ENCODE measurements at regions not wholly inside any gene's neighbourhood (a gene's known extent, or its start where the extent isn't known, plus 50 kb on each side); places are given as distances from the start of the nearest gene placed in this dataset.
"Not testable (repeated sequence)": the region's sequence is repeated elsewhere in the genome, so short reads cannot be mapped to it uniquely, and the experiment has no call there.

- not testable (repeated sequence) for H3K27me3 ChIP-seq (ENCODE audit: control insufficient read depth, insufficient read depth, low read length); DNase-seq; H3K4me3 ChIP-seq (ENCODE audit: insufficient read depth, low read depth, low read length)
Measured at GRCh38 chr20:7803411-7804151, 136.7 kb downstream of the HAO1 start.

GRCh38 chr20:7806831-7807230 is 133.4 kb downstream of the HAO1 start:
- H3K36me3 ChIP-seq (replicated peaks; ENCODE audit: control insufficient read depth, insufficient read depth, low read length) = no peaks in the 10 kb centered on the region
- no peaks in the 10 kb centered on the region; the same call in 1 of the 2 replicates for H3K27me3 ChIP-seq (ENCODE audit: control insufficient read depth, insufficient read depth, low read length)
- H3K4me3 ChIP-seq (ENCODE audit: insufficient read depth, low read depth, low read length) = no peak overlapping the region
- DNase-seq = no peak

More at GRCh38 chr20:7803411-7804151, 136.7 kb downstream of the HAO1 start:
- not testable (repeated sequence) for H3K36me3 ChIP-seq (replicated peaks; ENCODE audit: control insufficient read depth, insufficient read depth, low read length)

GRCh38 chr20:7817286-7817685 is 123.0 kb downstream of the HAO1 start:
- Histone ChIP-seq H3K36me3 (replicated peaks; ENCODE audit: control insufficient read depth, insufficient read depth, low read length) (no peaks in the 10 kb centered on the region), H3K4me3 (ENCODE audit: insufficient read depth, low read depth, low read length) (no peak overlapping the region), H3K27me3 (ENCODE audit: control insufficient read depth, insufficient read depth, low read length) (no peaks in the 10 kb centered on the region)
- no peak for DNase-seq

GRCh38 chr20:7818477-7818876 is 121.8 kb downstream of the HAO1 start:
- no peaks in the 10 kb centered on the region for H3K27me3 ChIP-seq (ENCODE audit: control insufficient read depth, insufficient read depth, low read length)
- no peak for DNase-seq
- no peak overlapping the region for H3K4me3 ChIP-seq (ENCODE audit: insufficient read depth, low read depth, low read length)
- H3K36me3 ChIP-seq (replicated peaks; ENCODE audit: control insufficient read depth, insufficient read depth, low read length) = no peaks in the 10 kb centered on the region

- Histone ChIP-seq H3K4me3 (ENCODE audit: insufficient read depth, low read depth, low read length) (no peak overlapping the region), H3K27me3 (ENCODE audit: control insufficient read depth, insufficient read depth, low read length) (no peaks in the 10 kb centered on the region)
Measured at GRCh38 chr20:7820897-7821296, 119.4 kb downstream of the HAO1 start.

GRCh38 chr20:7822772-7823171 is 117.5 kb downstream of the HAO1 start:
- no peaks in the 10 kb centered on the region for H3K27me3 ChIP-seq (ENCODE audit: control insufficient read depth, insufficient read depth, low read length)
- H3K4me3 ChIP-seq (ENCODE audit: insufficient read depth, low read depth, low read length) = no peak overlapping the region
- no peak for DNase-seq
- H3K36me3 ChIP-seq (replicated peaks; ENCODE audit: control insufficient read depth, insufficient read depth, low read length) = no peaks in the 10 kb centered on the region

More at GRCh38 chr20:7820897-7821296, 119.4 kb downstream of the HAO1 start:
- no peak for DNase-seq
- H3K36me3 ChIP-seq (replicated peaks; ENCODE audit: control insufficient read depth, insufficient read depth, low read length) = no peaks in the 10 kb centered on the region

GRCh38 chr20:7828437-7828836 is 111.8 kb downstream of the HAO1 start:
- no peaks in the 10 kb centered on the region for H3K27me3 ChIP-seq (ENCODE audit: control insufficient read depth, insufficient read depth, low read length)
- H3K36me3 ChIP-seq (replicated peaks; ENCODE audit: control insufficient read depth, insufficient read depth, low read length) = no peaks in the 10 kb centered on the region
- no peak for DNase-seq
- no peak overlapping the region for H3K4me3 ChIP-seq (ENCODE audit: insufficient read depth, low read depth, low read length)

- no peak for DNase-seq
- no peaks in the 10 kb centered on the region for H3K27me3 ChIP-seq (ENCODE audit: control insufficient read depth, insufficient read depth, low read length)
- H3K36me3 ChIP-seq (replicated peaks; ENCODE audit: control insufficient read depth, insufficient read depth, low read length) = no peaks in the 10 kb centered on the region
- H3K4me3 ChIP-seq (ENCODE audit: insufficient read depth, low read depth, low read length) = no peak overlapping the region
Measured at GRCh38 chr20:7829031-7829430, 111.2 kb downstream of the HAO1 start.

- Histone ChIP-seq H3K27me3 (ENCODE audit: control insufficient read depth, insufficient read depth, low read length) (no peaks in the 10 kb centered on the region), H3K4me3 (ENCODE audit: insufficient read depth, low read depth, low read length) (no peak overlapping the region), H3K36me3 (replicated peaks; ENCODE audit: control insufficient read depth, insufficient read depth, low read length) (no peaks in the 10 kb centered on the region)
- no peak for DNase-seq
Measured at GRCh38 chr20:7829776-7830175, 110.5 kb downstream of the HAO1 start.

All from H7 (cell line).